HG02623 (cell line): ENCODE measurements at regions not wholly inside any gene's neighbourhood (a gene's known extent, or its start where the extent isn't known, plus 50 kb on each side); places are given as distances from the start of the nearest gene placed in this dataset.
"Not testable (repeated sequence)": the region's sequence is repeated elsewhere in the genome, so short reads cannot be mapped to it uniquely, and the experiment has no call there.

ENCODE experiments used
- ATAC-seq: cut with Tn5 transposase; IDR thresholded peaks from one replicate; pipeline ENCODE4 v1.9.1; 2021; ENCODE audit warnings: moderate library complexity; ENCODE audit not compliant: unreplicated experiment

GRCh38 chr2:8587920-8588830, 93.7 kb upstream of the ID2 start:
- no peak for ATAC-seq

- ATAC-seq, result no peak
These were observed 93.0 kb upstream of the ID2 start for GRCh38 chr2:8588831-8589191.

DNA sequence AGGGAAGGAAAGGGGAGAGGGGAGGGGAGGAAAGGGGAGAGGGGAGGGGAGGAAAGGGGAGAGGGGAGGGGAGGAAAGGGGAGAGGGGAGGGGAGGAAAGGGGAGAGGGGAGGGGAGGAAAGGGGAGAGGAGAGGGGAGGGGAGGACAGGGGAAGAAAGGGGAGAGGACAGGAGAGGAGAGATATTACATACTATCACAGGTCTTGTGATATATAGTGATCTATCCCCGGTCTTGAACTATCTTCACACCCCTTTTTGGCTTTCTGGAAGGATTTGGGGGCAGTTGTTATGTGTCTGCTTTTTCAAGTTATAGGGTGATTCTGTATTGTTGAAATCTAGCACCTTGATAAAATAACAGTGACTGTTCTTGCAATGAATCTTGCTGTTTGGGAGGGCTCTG, 92.1 kb upstream of the ID2 start:
- ATAC-seq, result no peak

GRCh38 chr2:8590938-8591337, 90.9 kb upstream of the ID2 start:
- no peak for ATAC-seq

- ATAC-seq, result no peak
These were observed 89.1 kb upstream of the ID2 start for GRCh38 chr2:8592736-8593135.

DNA sequence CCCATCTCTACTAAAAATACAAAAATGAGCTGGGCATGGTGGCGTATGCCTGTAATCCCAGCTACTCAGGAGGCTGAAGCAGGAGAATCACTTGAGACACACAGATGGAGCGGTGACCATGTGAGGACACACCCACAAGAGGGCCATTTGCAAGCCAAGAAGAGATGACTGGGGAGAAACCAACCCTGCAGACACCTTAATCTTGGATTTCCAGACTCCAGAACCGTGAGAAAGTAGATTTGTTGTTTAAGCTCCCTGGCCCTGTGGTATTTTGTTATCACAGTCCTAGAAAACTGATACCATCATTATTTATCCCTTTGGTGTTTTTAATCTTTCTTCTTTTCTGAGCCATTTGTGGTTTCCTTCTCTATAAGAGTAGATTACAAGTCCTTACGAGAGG, 88.6 kb upstream of the ID2 start:
- ATAC-seq, result no peak

DNA sequence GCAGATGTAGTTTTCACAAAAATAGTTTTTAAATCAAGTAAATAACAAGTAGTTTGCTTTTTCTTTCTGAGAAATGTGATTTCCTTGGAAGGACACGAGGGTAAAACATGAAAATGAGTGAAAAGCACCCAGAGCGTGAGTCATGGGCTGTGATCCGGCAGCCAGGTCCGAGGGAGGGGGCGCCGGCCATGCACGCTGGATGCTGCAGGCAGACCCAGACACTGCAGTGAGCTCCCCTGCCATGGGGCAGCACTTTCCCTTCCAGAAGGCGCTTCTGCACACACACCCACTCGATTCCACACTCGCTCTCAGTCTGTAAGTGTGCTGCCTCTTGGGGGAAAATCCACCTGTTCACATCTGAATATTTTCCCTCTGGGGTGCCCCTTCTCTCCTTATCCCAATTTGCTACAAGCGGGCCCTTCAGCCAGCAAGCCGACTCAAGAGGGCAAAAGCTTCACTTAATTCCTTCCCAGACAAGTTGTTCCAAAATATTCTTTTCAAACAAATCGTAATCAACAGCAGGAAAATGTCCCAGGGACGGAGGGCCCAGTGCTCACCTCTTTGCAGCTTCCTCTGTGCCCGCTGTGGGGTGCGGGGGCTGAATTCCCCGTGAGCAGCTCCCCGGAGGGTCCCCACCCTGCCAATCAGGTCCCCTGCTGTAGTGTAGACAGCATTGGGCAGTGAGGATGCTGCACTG, 87.0 kb upstream of the ID2 start:
- ATAC-seq, result no peak

DNA sequence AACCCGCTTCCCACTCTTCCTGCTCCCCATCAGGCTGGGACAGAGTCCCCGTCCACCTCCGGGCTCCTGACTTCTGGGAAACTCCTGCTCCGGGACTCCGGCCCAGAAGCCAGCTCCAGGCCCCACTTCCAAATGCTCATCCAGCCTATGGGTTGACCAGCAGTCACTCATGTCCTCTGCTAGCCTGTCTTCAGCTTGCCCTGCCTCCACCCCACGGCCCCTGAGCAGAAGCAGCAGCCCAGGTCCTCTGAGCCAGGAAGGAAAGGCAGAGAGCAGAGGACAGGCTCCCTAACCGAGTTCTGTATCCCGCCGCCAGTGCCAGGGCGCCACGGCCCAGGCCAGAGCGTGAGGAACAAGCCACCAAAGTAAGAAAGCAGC, 86.4 kb upstream of the ID2 start:
- ATAC-seq, result no peak

GRCh38 chr2:8595811-8596600, 85.8 kb upstream of the ID2 start:
- ATAC-seq, result no peak

- no peak for ATAC-seq
These were observed 84.8 kb upstream of the ID2 start for GRCh38 chr2:8597094-8597493.

DNA sequence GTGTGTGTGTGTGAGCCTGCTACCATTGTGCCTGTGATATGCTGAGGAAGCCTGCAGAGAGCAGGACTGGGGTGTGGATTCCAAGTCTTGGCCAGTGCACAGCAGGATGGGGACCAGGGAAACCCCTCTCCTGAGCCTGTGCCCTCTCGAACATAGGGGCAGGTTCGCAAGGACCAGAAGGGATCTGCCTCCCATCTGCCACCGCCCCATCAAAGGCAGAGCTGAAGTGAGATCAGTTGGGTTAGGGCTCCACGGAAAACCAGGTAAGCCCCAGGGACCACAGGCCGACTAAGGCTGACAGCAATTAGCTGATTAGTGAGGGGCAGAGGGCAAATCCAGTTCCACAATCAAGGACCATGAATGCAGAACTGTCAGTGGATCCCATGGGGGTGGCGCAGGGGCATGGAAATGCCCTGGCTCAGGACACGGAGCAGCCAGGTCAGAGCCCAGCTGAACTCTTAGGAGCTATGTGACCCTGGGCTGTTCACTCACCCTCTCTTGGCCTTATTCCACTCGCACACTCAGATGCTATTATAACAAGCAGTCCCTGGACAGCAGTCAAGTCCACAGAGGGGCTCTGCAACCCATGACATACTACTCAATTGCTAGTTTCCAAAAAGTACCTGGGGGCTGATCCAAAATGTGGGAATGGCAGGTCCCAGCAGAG, 84.2 kb upstream of the ID2 start:
- ATAC-seq, result no peak

GRCh38 chr2:8598295-8599165, 83.3 kb upstream of the ID2 start:
- no peak for ATAC-seq

- ATAC-seq, result no peak
These were observed 82.2 kb upstream of the ID2 start for GRCh38 chr2:8599421-8600242.

- no peak for ATAC-seq
These were observed 81.4 kb upstream of the ID2 start for GRCh38 chr2:8600456-8600855.

DNA sequence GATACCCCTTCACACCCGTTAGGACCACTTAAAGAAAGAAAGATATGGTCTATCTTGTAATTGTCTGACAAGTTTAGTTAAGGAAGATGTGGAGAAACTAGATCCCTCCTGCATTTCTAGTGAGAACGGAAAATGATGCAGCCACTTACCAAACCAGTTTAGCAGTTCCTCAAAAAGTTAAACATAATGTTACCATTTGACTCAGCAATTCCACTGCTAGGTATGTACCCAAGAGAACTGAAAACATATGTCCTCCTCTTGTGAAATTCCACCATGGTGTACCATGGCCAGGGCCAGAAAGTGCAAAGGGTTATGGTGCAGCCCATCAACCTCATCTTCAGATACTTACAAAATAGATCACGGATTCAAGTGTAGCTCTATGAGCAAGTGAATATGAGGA, 79.0 kb upstream of the ID2 start:
- peak; percentile 49 for ATAC-seq

- ATAC-seq, result not testable (repeated sequence)
These were observed 78.5 kb upstream of the ID2 start for GRCh38 chr2:8603356-8603755.

DNA sequence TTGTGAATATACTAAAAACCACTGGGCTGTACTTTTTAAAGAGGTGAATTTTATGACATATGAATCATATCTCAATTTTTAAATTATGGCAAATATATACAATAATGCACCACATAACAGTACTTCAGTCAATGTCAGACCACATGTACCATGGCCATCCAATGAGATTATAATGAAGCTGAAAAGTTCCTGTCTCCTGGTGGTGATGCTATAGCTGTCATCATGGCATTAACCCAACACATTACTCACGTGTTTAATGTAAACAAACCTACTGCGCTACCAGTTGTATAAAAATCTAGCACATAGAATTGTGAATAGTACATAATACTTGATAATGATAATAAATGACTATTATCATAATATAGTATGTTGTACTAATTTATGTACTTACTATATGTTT, 77.6 kb upstream of the ID2 start:
- no peak for ATAC-seq

DNA sequence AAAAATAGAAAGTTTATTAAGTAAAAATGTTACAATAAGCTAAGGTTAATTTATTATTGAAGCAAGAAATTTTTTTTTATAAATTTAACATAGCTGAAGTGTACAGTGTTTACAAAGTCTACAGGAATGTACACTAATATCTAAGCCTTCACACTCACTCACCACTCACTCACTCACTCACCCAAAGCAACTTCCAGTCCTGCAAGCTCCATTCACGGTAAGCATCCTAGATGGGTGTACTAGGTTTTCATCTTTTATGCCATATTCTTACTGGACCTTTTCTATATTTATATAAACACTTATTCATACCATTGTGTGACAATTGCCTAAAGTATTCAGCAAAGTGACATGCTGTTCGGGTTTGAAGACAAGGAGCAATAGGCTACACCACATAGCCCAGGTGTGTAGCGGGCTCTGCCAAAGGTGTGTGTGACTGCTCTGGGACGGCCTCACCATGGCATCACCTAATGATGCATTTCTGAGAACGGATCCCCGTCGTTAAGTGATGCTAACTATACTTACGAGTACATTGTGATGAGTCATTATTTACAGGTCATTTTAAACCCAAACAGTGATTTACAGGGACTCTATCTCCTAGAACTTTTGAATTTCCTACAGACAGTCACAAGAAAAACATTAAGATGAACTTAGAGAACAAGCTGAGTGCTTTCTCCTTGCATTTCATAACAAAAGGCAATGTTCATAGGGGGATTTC, 76.3 kb upstream of the ID2 start:
- ATAC-seq, result no peak

- peak; percentile 90 for ATAC-seq
These were observed 75.6 kb upstream of the ID2 start for GRCh38 chr2:8606226-8606625.
